HL-60/S4 treated with phorbol 12-myristate 13-acetate at 8.2 ng/mL for 4 days and 3 days (cell line): ENCODE measurements at regions not wholly inside any gene's neighbourhood (a gene's known extent, or its start where the extent isn't known, plus 50 kb on each side); places are given as distances from the start of the nearest gene placed in this dataset.

ENCODE experiments used
- in situ Hi-C: fragments of 300-500 bp; cut with MboI; formaldehyde crosslinking; loops from 2 replicates; pipeline ENCODE4 v1.15.0; 2022; ENCODE audit warnings: low sequenced_read_pairs

DNA sequence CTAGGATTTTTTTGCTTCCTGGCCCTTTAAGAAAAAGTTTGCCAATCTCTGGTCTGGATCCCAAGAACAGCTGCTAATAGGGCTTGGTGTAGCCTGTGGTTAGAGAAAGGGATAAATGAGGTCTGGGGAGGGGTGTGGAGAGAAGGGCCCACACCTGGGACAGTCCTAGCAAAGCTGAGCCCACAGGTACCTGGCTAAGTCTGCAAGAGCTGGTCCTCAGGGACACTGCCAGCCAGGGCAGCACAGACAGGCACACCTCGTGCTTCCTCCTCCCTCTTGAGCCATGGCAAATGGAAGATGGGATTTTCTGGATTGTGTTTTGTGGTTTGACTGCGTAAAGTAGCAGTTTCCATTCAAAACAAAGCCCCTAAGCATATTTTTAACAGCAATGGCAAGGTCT, 217.5 kb downstream of the SOX9 start:
- in situ Hi-C loops, result no loop called here

DNA sequence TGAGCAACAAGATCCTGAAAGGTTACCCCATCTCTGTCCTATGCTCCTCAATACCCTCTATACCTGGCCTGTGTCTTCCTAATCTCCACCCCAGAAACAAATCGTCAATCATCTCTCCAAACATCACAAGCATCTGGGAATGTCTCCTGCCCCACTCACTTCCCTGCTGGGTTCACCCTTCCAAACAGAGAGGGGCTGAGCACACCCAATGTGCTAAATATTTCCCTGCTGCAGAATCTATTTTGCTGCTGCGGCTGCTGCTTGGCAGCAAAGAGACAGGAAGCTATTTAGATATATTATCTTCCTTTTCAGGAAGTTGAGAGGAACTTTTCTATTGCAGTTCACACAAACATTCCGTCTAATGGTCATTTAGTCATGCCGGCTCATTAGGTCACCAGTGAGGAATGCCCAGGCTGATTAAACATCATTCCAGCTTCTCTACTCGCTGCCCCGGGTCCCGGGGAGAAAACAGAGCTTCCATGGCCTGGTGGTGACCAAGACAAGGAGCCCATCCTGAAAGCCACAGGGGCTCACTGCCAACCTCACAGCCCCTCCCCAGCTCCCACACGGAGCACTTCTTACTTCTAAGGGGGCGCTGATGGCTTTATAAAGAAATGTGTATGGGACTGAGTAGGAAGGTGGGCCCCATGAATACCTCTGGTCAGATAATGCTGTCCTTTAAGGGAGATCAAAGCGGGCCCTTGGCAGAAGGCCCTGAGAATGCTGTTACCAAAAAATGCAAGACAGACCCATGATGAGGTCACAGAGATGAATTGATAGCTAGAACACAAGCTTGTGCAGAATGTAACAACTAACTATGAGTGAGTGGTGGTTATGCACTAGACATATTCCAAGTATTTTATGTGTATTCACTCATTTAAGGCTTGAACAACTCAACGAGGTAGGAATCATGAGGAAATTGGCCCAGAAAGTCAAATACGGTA, 218.3 kb downstream of the SOX9 start:
- in situ Hi-C loops, result no loop called here

GRCh38 chr17:72340836-72341235, 220.0 kb downstream of the SOX9 start:
- in situ Hi-C loops, result no loop called here

DNA sequence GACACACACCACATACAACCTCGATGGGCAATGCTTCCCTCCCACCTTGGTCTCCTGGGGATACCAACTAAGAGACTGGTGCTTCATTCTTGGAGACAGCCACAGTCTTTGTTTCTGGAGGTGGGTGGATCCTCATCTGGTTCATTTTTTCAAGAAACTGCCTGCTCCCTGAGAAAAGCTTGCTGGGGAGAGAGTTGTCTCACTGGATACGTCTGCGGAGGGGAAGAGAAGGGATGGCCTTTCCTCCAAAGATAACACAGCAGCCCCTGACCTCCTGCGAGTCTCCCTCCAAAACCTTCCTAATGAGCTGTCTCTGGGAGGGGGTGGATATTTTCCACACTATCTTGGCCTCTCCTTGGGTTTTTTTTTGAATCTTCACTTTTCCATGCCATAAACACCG, 221.2 kb downstream of the SOX9 start:
- in situ Hi-C loops, result no loop called here

GRCh38 chr17:72342627-72343527, 222.1 kb downstream of the SOX9 start:
- in situ Hi-C loops, result no loop called here

GRCh38 chr17:72343911-72344310, 223.1 kb downstream of the SOX9 start:
- in situ Hi-C loops, result no loop called here

DNA sequence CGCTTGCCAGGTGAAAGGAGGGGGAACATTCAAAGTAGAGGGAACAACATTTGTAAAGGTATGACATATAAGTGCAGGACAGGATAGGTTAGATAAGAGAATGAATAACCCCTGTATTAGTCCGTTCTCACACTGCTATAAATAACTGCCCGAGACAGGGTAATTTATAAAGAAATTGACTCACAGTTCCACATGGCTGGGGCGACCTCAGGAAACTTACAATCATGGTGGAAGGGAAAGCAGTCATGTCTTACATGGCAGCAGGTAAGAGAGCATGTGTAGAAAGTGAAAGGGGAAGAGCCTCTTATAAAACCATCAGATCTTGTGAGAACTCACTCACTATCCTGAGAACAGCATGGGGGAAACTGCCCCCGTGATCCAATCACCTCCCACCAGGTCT, 223.8 kb downstream of the SOX9 start:
- in situ Hi-C loops, result no loop called here

GRCh38 chr17:72345088-72345487, 224.3 kb downstream of the SOX9 start:
- in situ Hi-C loops, result no loop called here

DNA sequence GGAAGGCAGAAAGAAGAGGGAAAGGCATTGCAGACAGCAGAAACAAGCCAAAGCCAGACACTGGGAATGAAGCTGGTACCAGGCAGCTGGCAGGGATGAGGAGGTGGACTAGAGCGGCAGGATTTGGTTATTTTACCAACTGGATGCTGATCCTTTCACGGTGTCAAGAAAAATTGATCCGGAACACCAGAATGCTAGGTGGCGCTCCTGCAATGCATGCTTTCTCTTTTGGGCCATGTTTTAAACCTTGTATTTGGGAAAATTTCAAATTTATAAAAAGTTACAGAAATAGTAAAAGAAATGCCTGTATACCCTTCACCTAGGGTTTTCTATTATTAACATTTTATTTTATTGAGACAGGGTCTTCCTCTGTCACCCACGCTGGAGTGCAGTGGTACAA, 224.7 kb downstream of the SOX9 start:
- in situ Hi-C loops, result no loop called here

- in situ Hi-C loops, result no loop called here
These were observed 225.5 kb downstream of the SOX9 start for GRCh38 chr17:72346306-72346705.

DNA sequence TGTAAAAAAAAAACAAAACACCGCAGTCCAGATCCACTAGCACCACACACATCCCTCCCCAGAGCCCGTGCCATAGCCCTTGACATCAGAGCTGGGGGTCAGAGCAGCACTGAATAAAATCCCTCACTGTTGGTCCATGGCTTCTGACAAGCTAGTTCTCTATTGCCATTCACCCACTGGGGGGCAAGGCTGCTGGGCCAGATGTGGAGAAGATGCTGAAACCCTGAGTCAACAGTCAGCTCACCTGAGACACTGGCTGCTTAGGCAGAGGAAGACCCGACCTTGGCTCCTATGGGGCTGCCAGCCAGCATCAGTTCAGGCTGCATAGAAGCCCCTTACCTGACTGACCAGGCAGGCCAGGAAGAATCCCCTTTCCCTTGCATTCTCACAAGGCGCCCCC, 228.2 kb downstream of the SOX9 start:
- in situ Hi-C loops, result no loop called here

DNA sequence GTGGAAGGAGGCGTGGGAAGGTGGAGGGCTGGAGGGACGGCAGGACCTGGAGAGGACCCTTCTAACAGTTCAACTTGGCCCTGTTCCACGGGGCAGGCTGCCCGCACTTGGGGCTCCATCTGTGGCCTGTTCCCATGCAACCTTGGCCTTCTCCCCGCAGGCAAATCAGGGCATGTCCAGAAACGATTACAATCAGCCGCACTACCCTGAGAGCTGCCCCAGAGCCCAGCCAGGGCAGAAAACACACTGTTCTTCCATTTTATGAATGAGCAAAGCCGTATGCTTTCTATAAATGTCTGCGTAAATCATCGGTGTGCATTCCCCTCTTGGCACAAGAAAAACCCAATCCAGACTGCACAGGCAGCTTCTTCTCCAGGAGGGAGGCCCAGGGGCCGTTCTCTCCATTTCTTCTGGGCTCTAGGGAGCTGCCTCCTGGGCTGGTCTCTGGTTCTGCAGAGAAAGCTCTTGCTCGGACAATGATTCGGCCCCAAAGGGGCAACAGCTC, 228.7 kb downstream of the SOX9 start:
- in situ Hi-C loops, result no loop called here

DNA sequence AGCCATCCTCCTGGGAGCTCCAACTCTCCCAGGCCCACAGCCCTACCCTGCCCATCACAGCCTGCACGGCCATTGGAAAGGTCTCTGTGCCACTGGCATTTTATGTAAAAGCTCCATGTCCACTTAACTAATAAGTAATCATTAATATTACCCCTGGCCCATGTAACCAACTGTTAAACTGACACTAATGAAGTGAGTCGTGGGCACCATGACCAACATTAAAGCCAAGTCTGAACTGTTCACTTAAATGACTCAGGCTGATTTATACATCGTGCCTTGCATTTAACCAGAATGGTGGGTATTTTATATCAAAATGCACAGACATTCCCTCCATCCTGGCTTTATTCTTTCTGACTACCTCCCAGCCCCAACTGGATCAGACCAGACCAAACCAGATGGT, 229.3 kb downstream of the SOX9 start:
- in situ Hi-C loops, result no loop called here

DNA sequence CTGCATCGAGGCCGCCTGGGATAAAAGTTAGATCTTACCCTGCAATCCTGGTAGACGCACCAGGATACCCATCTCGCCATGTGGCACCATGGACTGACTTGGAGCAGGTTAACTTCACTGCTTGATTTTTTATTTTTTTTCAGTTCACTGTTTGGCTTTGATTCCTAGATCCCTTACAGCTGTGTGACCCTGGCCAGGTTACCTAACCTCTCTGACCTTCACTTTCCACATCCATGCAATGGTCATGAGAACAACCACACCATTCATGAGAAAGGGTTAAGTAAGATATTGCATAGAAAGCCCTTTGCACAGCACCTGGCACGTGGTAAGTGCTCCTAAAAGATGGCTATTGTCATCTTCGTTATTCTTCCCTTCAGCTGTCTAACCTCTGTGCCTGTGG, 230.5 kb downstream of the SOX9 start:
- in situ Hi-C loops, result no loop called here

GRCh38 chr17:72351884-72352346, 231.1 kb downstream of the SOX9 start:
- in situ Hi-C loops, result no loop called here

DNA sequence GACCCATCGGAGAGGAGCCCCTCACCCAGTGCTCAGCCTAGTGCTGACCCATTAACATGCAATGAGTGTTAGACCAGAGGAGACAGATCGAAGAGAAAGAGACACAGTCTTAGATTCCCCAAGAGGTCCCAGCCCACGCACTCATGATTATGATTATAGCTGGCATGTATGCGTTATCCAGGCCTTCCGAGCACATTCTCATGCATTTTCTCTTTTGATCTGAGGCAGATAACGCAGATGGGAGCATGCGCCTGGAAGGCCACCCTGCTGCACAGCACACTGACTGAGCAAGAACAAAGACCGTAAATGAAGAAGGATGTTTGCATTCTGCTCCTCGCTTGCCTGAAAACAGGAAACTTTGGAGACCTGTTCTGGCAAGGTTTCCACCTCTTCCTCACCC, 232.7 kb downstream of the SOX9 start:
- in situ Hi-C loops, result no loop called here

DNA sequence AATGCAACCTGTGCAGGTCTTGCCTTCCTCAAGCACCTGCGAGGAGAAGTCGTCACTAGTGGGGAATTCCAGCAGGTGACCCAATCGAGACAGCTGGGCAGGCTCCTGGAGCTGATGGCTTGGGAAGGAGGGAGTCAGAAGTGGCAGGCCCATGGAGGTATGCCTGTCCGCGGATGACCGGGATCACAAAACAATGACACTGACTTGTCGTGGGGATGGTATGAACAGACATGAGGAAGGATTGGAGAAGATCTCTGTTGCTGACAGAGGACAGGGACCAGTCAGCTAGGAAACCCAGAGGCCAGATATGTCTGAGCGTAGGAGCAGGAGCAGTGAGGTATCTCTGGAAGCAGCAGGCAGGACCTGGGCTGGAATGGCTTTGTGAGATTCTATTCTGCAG, 233.3 kb downstream of the SOX9 start:
- in situ Hi-C loops, result no loop called here

DNA sequence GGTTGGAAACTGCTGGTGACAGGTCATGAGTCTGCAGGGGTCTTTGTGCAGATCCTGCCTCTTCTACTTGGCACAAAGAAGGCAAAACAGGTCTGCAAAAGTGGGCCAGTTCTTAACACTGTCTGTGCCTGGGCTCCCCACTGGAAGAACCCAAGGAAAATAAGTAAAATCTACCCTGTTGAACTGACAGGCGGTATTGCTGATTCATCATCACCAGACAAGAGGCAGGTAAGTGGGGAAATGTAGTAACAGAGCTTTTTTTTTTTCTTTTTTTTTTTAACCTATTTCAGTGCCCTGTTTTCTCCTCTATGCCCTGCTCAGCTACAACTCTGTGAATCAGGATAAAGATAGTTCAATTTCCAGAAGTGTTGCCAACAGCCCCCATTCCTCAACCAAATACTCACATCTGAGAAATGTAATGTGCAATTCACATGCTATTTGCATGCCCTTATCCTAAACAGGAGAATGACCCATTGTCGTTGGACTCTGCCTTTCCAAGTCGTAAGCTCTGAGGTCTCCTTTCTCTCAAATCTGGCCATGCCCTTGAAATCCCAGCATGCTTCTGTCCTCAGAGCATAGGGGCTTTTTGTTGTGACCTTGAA, 237.0 kb downstream of the SOX9 start:
- in situ Hi-C loops, result no loop called here

- in situ Hi-C loops, result no loop called here
These were observed 237.6 kb downstream of the SOX9 start for GRCh38 chr17:72358465-72358864.

- in situ Hi-C loops, result no loop called here
These were observed 238.5 kb downstream of the SOX9 start for GRCh38 chr17:72359274-72359673.

DNA sequence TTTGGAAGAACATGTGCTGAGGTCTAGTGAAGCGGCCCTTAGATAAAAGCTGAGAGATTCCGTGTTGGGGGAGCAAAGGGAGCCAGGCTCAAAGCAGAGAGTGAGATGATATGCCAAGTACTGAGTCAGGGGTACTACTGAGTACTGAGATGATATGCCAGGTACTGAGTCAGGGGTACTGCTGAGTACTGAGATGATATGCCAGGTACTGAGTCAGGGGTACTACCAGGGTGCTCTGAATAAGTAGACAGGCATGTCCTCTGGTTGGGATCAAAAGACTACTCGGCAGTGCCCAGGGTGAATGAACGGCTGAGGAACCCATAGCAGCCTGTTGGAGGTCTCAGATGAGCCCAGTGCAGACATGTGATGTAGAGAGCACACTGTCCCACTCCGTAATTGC, 239.0 kb downstream of the SOX9 start:
- in situ Hi-C loops, result no loop called here
